GM18861 (cell line): ENCODE measurements at regions not wholly inside any gene's neighbourhood (a gene's known extent, or its start where the extent isn't known, plus 50 kb on each side); places are given as distances from the start of the nearest gene placed in this dataset.
A peak's percentile ranks its signal among the peaks of the same experiment; 100 is the strongest.
"Not testable (repeated sequence)": the region's sequence is repeated elsewhere in the genome, so short reads cannot be mapped to it uniquely, and the experiment has no call there.

ENCODE experiments used
- ATAC-seq: cut with Tn5 transposase; IDR thresholded peaks from one replicate; pipeline ENCODE4 v1.9.1; 2021; ENCODE audit not compliant: unreplicated experiment

GRCh38 chrX:30008031-30008430 lies 207.3 kb upstream of the MAGEB2 start:
- no peak for ATAC-seq

DNA sequence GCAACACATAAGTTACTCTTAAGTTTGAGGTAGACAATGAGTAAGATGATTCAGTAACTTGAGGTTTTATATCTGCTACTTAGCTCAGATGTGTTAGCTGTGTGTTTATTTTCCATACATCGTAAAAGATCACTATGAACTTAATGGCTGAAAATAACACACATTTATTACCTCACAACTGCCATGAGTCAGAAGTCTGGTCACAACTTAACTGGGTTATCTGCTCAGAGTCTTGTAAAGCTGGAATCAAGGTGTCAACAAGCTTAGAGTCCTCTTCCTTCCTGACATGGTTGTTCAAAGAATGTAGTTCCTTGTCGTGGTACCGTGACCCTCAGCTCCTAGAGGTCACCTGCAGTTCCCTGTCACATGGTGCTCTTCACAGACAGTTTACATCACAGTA lies 204.9 kb upstream of the MAGEB2 start:
- no peak for ATAC-seq

- no peak for ATAC-seq
Observed at GRCh38 chrX:30015440-30015839, 199.9 kb upstream of the MAGEB2 start.

GRCh38 chrX:30027636-30028035 lies 187.7 kb upstream of the MAGEB2 start:
- ATAC-seq, result no peak

GRCh38 chrX:30036406-30036805 lies 179.0 kb upstream of the MAGEB2 start:
- ATAC-seq, result not testable (repeated sequence)

DNA sequence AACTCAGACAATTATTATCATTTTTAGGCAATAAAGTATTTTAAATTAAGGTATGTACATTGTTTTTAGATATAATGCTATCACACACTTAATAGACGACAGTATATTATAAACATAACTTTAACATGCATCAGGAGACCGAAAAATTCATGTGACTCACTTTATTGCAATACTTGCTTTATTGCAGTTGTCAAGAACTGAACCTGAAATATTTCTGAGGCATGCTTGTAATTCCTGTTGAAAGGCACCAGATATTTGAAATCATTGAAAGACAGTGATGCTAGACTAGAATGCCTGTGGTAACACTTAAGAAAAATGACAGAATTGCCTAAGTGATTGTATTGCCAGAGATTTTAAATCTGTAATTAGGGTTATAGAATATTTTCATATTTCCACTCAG lies 175.6 kb upstream of the MAGEB2 start:
- ATAC-seq, result no peak

GRCh38 chrX:30060718-30061117 lies 154.6 kb upstream of the MAGEB2 start:
- no peak for ATAC-seq

- no peak for ATAC-seq
Observed at GRCh38 chrX:30065226-30065625, 150.1 kb upstream of the MAGEB2 start.

- ATAC-seq, result no peak
Observed at GRCh38 chrX:30067677-30068076, 147.7 kb upstream of the MAGEB2 start.

GRCh38 chrX:30085571-30085970 lies 129.8 kb upstream of the MAGEB2 start:
- ATAC-seq, result no peak

DNA sequence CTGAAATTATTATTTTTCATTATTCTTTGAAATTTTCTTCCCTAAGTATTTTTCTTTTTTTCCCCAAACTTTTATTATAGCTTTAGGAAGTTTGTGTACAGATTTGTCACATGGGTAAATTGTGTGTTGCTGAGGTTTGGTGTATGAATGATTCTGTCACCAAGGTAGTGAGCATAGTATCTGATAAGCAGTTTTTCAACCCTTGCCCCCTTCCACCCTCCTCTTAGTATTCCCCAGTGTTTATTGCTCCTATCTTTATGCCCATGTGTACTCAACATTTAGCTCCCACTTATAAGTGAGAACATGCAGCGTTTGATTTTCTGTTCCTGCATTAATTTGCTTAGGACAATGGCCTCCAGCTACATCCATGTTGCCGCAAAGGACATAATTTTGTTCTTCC lies 103.9 kb upstream of the MAGEB2 start:
- ATAC-seq, result no peak

DNA sequence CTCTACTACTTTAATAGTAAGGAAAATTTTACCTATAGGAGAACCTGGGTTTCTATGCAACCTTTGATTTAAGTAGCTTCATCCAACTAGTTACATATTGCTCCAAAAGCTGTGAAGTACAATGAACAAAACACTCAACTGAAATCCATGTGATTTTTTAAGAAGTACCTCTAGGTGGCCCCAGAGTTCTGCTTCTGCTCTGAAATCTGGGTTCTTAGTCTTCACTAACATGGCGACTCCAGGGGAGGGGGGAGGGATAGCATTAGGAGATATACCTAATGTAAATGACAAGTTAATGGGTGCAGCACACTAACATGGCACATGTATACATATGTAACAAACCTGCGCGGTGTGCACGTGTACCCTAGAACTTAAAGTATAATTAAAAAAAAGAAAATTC lies 73.4 kb upstream of the MAGEB2 start:
- peak; percentile 86 for ATAC-seq

DNA sequence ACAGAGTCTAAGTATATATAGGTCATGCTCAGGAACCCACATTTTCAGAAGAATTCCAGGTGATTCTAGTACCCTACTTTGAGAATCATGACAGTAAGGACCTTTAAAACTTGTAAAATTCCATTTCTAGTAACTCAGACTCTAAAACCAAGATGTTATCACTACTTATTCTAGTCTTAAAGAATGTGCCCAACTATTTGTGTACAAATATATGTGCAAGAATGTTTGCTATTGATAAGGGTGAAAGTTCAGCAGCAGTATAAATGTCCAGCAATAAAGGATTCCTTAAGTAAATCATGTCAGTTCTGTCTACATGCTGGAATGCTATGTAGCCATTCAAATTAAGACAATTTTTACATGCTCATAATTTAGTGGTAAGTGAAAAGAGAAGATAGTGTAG lies 71.1 kb upstream of the MAGEB2 start:
- ATAC-seq, result no peak

- no peak for ATAC-seq
Observed at GRCh38 chrX:30144971-30145731, 70.2 kb upstream of the MAGEB2 start.

- no peak for ATAC-seq
Observed at GRCh38 chrX:30147996-30148643, 67.2 kb upstream of the MAGEB2 start.

DNA sequence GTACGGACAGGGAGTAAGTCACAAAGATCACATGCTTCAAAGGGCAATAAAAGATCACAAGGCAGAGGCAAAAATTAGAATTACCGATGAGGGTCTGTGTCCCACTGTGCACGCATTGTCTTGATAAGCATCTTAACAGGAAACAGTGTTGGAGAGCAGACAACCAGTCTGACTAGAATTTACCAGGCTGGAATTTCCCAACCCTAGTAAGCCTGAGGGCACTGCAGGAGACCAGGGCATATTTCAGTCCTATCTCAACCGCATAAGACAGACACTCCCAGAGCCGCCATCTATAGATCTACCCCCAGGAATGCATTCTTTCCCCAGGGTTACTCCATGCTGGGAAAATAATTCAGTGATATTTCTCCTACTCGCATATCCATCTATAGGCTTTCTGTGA lies 66.2 kb upstream of the MAGEB2 start:
- ATAC-seq, result not testable (repeated sequence)

GRCh38 chrX:30150196-30150895 lies 65.0 kb upstream of the MAGEB2 start:
- no peak for ATAC-seq

DNA sequence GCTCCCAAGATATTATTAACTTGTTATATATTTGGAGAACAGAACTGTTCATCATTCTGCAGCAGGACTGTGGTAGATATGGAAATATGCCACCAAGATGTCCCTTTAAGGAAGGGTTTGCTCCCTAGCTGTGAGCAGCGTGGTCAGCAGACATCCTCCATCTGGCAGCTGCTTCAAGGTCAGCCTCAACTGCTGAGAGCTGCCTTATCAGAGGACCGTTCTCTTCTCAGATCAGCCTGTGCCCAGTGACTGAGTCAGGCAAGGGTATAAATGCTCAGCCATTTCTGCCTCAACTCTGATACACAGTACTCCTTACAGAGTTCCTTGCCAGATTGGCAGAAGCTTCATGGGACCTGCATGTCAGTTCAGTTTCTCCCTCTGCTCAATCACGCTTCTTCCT lies 63.4 kb upstream of the MAGEB2 start:
- ATAC-seq, result no peak

- ATAC-seq, result no peak
Observed at GRCh38 chrX:30153175-30153880, 62.0 kb upstream of the MAGEB2 start.

DNA sequence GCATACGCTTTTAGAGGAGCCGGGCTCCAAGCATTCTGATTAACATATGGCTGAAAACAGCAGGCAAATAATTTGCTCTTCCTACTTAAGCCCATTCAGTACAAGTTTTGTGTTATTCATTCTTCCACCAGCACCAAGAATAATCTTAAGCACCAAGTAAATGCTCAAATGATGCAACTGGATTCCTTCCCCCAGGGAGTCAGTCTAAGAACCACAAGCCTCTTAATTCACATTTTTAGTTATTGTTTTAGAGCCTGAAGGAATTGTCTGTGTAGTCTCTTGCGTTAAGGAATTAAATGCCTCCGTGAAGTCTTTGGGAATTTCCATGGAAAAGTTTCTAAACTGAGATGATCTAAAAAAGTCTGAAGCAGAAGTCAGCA lies 61.5 kb upstream of the MAGEB2 start:
- ATAC-seq, result no peak

DNA sequence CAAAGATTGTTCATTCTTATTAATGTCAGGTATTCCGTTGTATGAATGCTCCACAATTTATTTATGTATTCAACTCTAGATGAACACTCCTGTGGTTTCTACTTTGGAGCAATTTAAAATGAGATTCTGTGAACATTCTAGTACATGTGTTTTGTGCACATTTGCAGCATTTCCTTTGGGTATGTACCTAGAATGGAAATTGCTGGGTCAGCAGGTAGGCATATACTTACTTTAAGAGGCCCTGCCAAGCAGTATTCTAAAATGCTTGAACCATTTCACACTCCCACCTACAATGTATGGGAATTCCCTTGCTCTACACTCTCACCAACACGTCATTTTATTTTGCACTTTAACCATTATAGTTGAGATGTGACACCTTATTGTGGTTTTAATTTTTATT lies 59.4 kb upstream of the MAGEB2 start:
- ATAC-seq, result no peak
